SK-N-SH (cell line): ENCODE measurements at regions not wholly inside any gene's neighbourhood (a gene's known extent, or its start where the extent isn't known, plus 50 kb on each side); places are given as distances from the start of the nearest gene placed in this dataset.

ENCODE experiments used
- CTCF ChIA-PET: fragments of 300-600, 350-600 bp; formaldehyde crosslinking; extraction: SDS; loops from one replicate; lab custom pipeline; 2021; lab: Yijun Ruan, JAX
- POLR2A ChIA-PET: fragments of 350-600 bp; sonication (Branson Sonifier 250); formaldehyde crosslinking; extraction: SDS; loops from one replicate; lab custom pipeline; 2020; ENCODE audit warnings: antibody characterized with exemption, inconsistent platforms; lab: Yijun Ruan, JAX
- DNase-seq: peaks from one replicate; pipeline ENCODE4 v3.0.0; 2012
- H2AFZ ChIP-seq: fragments of 200-600 bp; sonication (generic); 2 replicates; pipeline ENCODE4 v1.8.1; 2016; ENCODE audit warnings: antibody characterized with exemption, mild to moderate bottlenecking, low read depth
- H3F3A ChIP-seq: fragments of 200-600 bp; sonication (generic); replicated peaks from 2 replicates; pipeline ENCODE3; 2016; ENCODE audit warnings: antibody characterized with exemption, mild to moderate bottlenecking; ENCODE audit not compliant: insufficient read depth
- H3K27ac ChIP-seq, 2 experiments: fragments of 200-500 bp in 1 of 2; fragments of 200-600 bp in 1 of 2; sonication (Bioruptor generic) in 1 of 2; sonication (generic), shearing (Covaris generic) in 1 of 2; 2 replicates each; pipeline versions ENCODE4 v1.5.1 to v1.6.1; 2014 to 2016; ENCODE audit warnings: low read depth in 2 of 2, inconsistent platforms in 1 of 2, low read length in 1 of 2, mild to moderate bottlenecking in 1 of 2, mixed read lengths in 1 of 2
- H3K27me3 ChIP-seq: fragments of 200-600 bp; sonication (generic), shearing (Covaris generic); 2 replicates; pipeline ENCODE4 v1.6.1; 2016; ENCODE audit warnings: mixed run types; ENCODE audit not compliant: insufficient read depth
- H3K36me3 ChIP-seq, 2 experiments: fragments of 200-500 bp in 1 of 2; fragments of 200-600 bp in 1 of 2; sonication (Bioruptor generic) in 1 of 2; sonication (generic) in 1 of 2; replicated peaks in 1 of 2; 2 replicates each; pipeline versions ENCODE3 to v1.5.1; 2014 to 2016; ENCODE audit warnings: low read length in 1 of 2, mild to moderate bottlenecking in 1 of 2; ENCODE audit not compliant: insufficient read depth in 2 of 2, control insufficient read depth in 1 of 2
- H3K4me1 ChIP-seq, 2 experiments: fragments of 200-500 bp in 1 of 2; fragments of 200-600 bp in 1 of 2; sonication (Bioruptor generic) in 1 of 2; sonication (generic), shearing (Covaris generic) in 1 of 2; 2 replicates each; pipeline versions ENCODE4 v1.5.1 to v1.6.1; 2014 to 2016; ENCODE audit warnings: low read depth in 1 of 2, low read length in 1 of 2, mixed run types in 1 of 2; ENCODE audit not compliant: insufficient read depth in 2 of 2, control insufficient read depth in 1 of 2
- H3K4me2 ChIP-seq: fragments of 200-600 bp; sonication (generic), shearing (Covaris generic); 2 replicates; pipeline ENCODE4 v1.6.1; 2017; ENCODE audit warnings: mixed run types
- H3K4me3 ChIP-seq, 2 experiments: fragments of 200-500 bp in 1 of 2; fragments of 200-600 bp in 1 of 2; sonication (Bioruptor generic) in 1 of 2; sonication (generic), shearing (Covaris generic) in 1 of 2; 2 replicates each; pipeline versions ENCODE4 v1.5.1 to v1.8.1; 2014 to 2016; ENCODE audit warnings: low read depth in 2 of 2, inconsistent platforms in 1 of 2, low read length in 1 of 2, mild to moderate bottlenecking in 1 of 2, mixed read lengths in 1 of 2, moderate library complexity in 1 of 2
- H3K79me2 ChIP-seq: fragments of 200-600 bp; sonication (generic); 2 replicates; pipeline ENCODE4 v1.8.1; 2017; ENCODE audit warnings: mild to moderate bottlenecking; ENCODE audit not compliant: insufficient read depth
- H3K9ac ChIP-seq: fragments of 200-600 bp; sonication (generic); 2 replicates; pipeline ENCODE4 v1.6.1; 2017; ENCODE audit warnings: mixed run types
- H3K9me2 ChIP-seq: fragments of 200-600 bp; sonication (generic); 2 replicates; pipeline ENCODE4 v1.6.1; 2017; ENCODE audit warnings: mixed run types
- H3K9me3 ChIP-seq: fragments of 200-600 bp; sonication (generic); 2 replicates; pipeline ENCODE4 v1.6.1; 2017; ENCODE audit warnings: mixed run types, mild to moderate bottlenecking, moderate library complexity
- H4K20me1 ChIP-seq: fragments of 200-600 bp; sonication (generic); 2 replicates; pipeline ENCODE4 v1.6.1; 2017; ENCODE audit warnings: mild to moderate bottlenecking, mixed run types; ENCODE audit not compliant: insufficient read depth
- CHD2 ChIP-seq: fragments of 150-350 bp; IDR thresholded peaks from 2 replicates; pipeline ENCODE4 v1.6.1; 2018; ENCODE audit warnings: low read length; ENCODE audit not compliant: partially characterized antibody
- EZH2phosphoT487 ChIP-seq: fragments of 200-600 bp; sonication (generic); IDR thresholded peaks from 2 replicates; pipeline ENCODE4 v1.6.1; 2017; ENCODE audit warnings: low read depth, mixed run types, mild to moderate bottlenecking, antibody characterized with exemption, moderate library complexity, borderline replicate concordance
- FOSL2 ChIP-seq: IDR thresholded peaks from 2 replicates; pipeline ENCODE4 v1.4.0; 2012; ENCODE audit warnings: low read depth, mild to moderate bottlenecking, moderate library complexity, borderline replicate concordance
- FOXJ3 ChIP-seq: sonication (generic); formaldehyde crosslinking; IDR thresholded peaks from 2 replicates; pipeline ENCODE4 v1.5.1; 2020; ENCODE audit warnings: mild to moderate bottlenecking, missing genetic modification reagents
- GABPA ChIP-seq: IDR thresholded peaks from 2 replicates; pipeline ENCODE4 v1.4.0; 2012; ENCODE audit warnings: low read depth, mild to moderate bottlenecking
- GATA2 ChIP-seq: sonication (generic); formaldehyde crosslinking; IDR thresholded peaks from 2 replicates; pipeline ENCODE4 v1.5.0; 2020; ENCODE audit warnings: mild to moderate bottlenecking, missing genetic modification reagents
- JUND ChIP-seq: IDR thresholded peaks from 2 replicates; pipeline ENCODE4 v1.4.0; 2012
- MEF2A ChIP-seq: IDR thresholded peaks from 2 replicates; pipeline ENCODE4 v1.4.0; 2012; ENCODE audit warnings: low read depth, borderline replicate concordance
- NRF1 ChIP-seq: IDR thresholded peaks from 2 replicates; pipeline ENCODE4 v1.6.1; 2012; ENCODE audit warnings: low read depth, mild to moderate bottlenecking, low read length
- POLR2AphosphoS5 ChIP-seq: IDR thresholded peaks from 2 replicates; pipeline ENCODE4 v1.6.1; 2012; ENCODE audit warnings: low read depth, low read length
- RCOR1 ChIP-seq: fragments of 150-350 bp; IDR thresholded peaks from 2 replicates; pipeline ENCODE4 v1.6.1; 2017; ENCODE audit warnings: antibody characterized with exemption, low read length
- RFX5 ChIP-seq: IDR thresholded peaks from 2 replicates; pipeline ENCODE4 v1.6.1; 2012; ENCODE audit warnings: mild to moderate bottlenecking, improper control_type of control experiment, low read length
- TAF1 ChIP-seq: IDR thresholded peaks from 2 replicates; pipeline ENCODE4 v1.6.1; 2012; ENCODE audit warnings: low read depth, mild to moderate bottlenecking, low read length, moderate library complexity, borderline replicate concordance
- TEAD4 ChIP-seq: IDR thresholded peaks from 2 replicates; pipeline ENCODE4 v1.4.0; 2012; ENCODE audit warnings: mild to moderate bottlenecking, borderline replicate concordance; ENCODE audit not compliant: insufficient read depth
- WGBS: methylation state at CpG from one replicate; pipeline ENCODE4 v1.1.6; 2017; ENCODE audit warnings: low lambda C conversion rate; 5-methylcytosine and 5-hydroxymethylcytosine counted together
- TF ChIP-seq, protein P1 (sequence below): fragments of 200-600 bp; sonication (generic); IDR thresholded peaks from 2 replicates; pipeline ENCODE4 v1.6.1; 2017; ENCODE audit warnings: antibody characterized with exemption, mild to moderate bottlenecking, moderate library complexity
- TF ChIP-seq, protein P2 (sequence below): IDR thresholded peaks from 2 replicates; pipeline ENCODE4 v1.4.0; 2012; ENCODE audit warnings: low read depth
- TF ChIP-seq, protein P3 (sequence below): IDR thresholded peaks from 2 replicates; pipeline ENCODE4 v1.6.1; 2012; ENCODE audit warnings: mild to moderate bottlenecking, low read depth, low read length, moderate library complexity
- TF ChIP-seq, protein P4 (sequence below): IDR thresholded peaks from 2 replicates; pipeline ENCODE4; 2012

DNA sequence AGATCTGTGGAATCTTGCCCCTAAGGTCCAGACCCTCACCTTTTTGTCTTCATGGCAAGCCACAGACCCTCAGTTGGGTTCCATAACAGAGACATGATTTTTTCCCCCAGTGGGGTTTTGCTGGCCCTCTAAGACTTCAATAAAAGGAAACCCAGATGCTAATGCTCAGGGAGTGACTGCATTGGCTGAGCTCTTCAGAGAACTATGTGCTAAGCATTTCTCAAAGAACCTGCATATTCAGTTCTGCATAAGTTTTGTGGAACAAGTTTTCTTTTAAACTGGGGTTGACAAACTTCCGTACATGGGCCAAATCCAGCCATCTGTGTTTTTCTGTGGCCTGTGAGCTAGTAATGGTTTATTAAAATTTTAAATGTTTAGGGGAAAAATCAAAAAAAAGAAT is 159.8 kb upstream of the GDNF start:
- Histone ChIP-seq H3K4me2 (no peak overlapping the region), H3K27me3 (peaks cover 38% of the 10 kb centered on the region; the same call in 1 of the 2 replicates), H3K79me2 (no peaks in the 10 kb centered on the region), H2AFZ (no peak overlapping the region), H3K4me1 (no peaks in the 10 kb centered on the region), H3K9me3 (no peaks in the 10 kb centered on the region), H3F3A (no peaks in the 10 kb centered on the region), H3K27ac (no peak overlapping the region), H3K4me3 (no peak overlapping the region), H3K9me2 (no peaks in the 10 kb centered on the region), H3K36me3 (no peaks in the 10 kb centered on the region), H4K20me1 (no peaks in the 10 kb centered on the region), H3K9ac (no peak overlapping the region)
- POLR2A ChIA-PET, result no interaction called here
- CTCF ChIA-PET, result no interaction called here
- 7% methylated on average over 1 of the region's 1 CpG for WGBS
- TF ChIP-seq, protein P1, sequence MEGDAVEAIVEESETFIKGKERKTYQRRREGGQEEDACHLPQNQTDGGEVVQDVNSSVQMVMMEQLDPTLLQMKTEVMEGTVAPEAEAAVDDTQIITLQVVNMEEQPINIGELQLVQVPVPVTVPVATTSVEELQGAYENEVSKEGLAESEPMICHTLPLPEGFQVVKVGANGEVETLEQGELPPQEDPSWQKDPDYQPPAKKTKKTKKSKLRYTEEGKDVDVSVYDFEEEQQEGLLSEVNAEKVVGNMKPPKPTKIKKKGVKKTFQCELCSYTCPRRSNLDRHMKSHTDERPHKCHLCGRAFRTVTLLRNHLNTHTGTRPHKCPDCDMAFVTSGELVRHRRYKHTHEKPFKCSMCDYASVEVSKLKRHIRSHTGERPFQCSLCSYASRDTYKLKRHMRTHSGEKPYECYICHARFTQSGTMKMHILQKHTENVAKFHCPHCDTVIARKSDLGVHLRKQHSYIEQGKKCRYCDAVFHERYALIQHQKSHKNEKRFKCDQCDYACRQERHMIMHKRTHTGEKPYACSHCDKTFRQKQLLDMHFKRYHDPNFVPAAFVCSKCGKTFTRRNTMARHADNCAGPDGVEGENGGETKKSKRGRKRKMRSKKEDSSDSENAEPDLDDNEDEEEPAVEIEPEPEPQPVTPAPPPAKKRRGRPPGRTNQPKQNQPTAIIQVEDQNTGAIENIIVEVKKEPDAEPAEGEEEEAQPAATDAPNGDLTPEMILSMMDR, result no peak
- TF ChIP-seq EZH2phosphoT487 (no peak), TAF1 (no peak), JUND (no peak), MEF2A (no peak), POLR2AphosphoS5 (no peak), RFX5 (no peak), NRF1 (no peak), GATA2 (no peak), FOSL2 (no peak), GABPA (no peak), RCOR1 (no peak), FOXJ3 (CRISPR knock-in tag) (no peak), CHD2 (no peak), TEAD4 (no peak)
- TF ChIP-seq, protein P2, sequence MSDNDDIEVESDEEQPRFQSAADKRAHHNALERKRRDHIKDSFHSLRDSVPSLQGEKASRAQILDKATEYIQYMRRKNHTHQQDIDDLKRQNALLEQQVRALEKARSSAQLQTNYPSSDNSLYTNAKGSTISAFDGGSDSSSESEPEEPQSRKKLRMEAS, result no peak
- TF ChIP-seq, protein P3, sequence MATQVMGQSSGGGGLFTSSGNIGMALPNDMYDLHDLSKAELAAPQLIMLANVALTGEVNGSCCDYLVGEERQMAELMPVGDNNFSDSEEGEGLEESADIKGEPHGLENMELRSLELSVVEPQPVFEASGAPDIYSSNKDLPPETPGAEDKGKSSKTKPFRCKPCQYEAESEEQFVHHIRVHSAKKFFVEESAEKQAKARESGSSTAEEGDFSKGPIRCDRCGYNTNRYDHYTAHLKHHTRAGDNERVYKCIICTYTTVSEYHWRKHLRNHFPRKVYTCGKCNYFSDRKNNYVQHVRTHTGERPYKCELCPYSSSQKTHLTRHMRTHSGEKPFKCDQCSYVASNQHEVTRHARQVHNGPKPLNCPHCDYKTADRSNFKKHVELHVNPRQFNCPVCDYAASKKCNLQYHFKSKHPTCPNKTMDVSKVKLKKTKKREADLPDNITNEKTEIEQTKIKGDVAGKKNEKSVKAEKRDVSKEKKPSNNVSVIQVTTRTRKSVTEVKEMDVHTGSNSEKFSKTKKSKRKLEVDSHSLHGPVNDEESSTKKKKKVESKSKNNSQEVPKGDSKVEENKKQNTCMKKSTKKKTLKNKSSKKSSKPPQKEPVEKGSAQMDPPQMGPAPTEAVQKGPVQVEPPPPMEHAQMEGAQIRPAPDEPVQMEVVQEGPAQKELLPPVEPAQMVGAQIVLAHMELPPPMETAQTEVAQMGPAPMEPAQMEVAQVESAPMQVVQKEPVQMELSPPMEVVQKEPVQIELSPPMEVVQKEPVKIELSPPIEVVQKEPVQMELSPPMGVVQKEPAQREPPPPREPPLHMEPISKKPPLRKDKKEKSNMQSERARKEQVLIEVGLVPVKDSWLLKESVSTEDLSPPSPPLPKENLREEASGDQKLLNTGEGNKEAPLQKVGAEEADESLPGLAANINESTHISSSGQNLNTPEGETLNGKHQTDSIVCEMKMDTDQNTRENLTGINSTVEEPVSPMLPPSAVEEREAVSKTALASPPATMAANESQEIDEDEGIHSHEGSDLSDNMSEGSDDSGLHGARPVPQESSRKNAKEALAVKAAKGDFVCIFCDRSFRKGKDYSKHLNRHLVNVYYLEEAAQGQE, result no peak
- TF ChIP-seq, protein P4, sequence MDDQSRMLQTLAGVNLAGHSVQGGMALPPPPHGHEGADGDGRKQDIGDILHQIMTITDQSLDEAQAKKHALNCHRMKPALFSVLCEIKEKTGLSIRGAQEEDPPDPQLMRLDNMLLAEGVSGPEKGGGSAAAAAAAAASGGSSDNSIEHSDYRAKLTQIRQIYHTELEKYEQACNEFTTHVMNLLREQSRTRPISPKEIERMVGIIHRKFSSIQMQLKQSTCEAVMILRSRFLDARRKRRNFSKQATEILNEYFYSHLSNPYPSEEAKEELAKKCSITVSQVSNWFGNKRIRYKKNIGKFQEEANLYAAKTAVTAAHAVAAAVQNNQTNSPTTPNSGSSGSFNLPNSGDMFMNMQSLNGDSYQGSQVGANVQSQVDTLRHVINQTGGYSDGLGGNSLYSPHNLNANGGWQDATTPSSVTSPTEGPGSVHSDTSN, result no peak
- no peak for DNase-seq
